ENCODE measurements at regions not wholly inside any gene's neighbourhood (a gene's known extent, or its start where the extent isn't known, plus 50 kb on each side); places are given as distances from the start of the nearest gene placed in this dataset.

DNA sequence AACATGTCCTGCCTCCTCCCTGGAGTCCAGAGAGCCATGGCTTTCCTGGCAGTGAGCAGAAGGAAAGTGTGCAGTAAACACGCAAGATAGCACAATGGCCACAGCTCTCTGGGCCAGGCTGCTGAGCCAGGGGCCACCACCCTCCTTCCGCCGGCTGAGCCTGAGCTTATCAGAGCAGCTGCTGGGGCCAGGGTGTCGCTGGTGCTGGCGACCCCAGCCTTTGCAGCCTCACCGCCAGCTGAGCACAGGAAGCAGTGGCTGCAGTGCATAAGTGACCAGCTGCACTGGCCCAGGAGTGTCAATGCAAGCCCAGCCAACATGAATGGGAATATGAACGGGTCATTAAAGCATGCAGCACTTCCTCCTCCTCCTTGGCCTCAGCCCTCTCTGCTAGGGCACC, 172.0 kb downstream of the ZFP36L2 start:
- no peak for DNase-seq (ENCODE audit: low spot score)

DNA sequence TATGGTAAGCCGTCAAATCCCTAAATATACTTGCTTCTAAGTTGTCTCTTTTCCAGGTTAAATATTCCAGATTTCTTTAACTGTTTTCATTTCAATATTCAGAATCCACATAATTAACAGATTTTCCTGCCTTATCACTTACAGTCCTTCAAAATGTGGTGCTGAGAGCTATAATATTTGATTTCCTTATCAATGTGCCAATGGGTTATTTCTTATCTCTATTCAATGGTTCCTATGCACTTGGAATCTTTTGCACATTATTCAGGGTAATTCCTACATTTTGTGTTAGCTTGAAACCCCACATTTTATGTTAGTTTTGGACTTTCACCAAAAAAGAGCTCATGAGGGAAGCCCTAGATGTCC, 173.5 kb downstream of the ZFP36L2 start:
- DNase-seq (ENCODE audit: low spot score): no peak

DNA sequence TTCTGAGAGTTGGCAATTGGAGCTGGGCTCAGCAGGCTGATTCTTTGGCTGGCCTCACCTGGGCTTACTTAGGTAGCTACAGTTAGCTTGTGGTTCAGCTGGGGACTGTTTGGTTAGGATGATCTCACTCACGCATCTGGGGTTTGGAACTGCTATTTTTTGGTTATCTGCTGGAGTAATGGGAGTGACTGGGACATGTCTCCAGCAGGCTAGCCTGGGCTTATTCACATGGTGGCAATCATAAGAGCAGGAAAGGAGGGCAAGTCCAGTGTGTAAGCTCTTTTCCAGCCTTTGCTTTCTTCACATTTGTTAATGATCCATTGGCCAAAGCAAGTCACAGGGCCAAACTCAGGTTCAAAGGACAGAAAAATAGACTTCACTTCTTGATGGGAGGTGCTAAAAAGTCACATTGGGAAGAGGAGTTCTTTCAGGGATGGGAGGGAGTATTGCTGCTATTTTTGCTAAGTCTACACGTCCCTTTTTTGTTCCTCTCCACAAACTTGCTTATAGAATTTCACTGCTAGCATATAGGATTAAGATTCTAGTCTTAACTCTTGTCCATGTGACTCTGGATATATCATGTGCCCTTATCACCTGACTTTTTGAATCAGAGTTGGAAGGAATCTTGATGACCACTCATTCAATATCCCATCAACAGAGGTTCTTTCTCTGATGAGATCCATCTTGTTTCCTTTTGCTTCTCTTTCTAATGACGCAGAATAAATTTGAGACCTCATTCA, 174.0 kb downstream of the ZFP36L2 start:
- DNase-seq (ENCODE audit: low spot score): no peak

DNA sequence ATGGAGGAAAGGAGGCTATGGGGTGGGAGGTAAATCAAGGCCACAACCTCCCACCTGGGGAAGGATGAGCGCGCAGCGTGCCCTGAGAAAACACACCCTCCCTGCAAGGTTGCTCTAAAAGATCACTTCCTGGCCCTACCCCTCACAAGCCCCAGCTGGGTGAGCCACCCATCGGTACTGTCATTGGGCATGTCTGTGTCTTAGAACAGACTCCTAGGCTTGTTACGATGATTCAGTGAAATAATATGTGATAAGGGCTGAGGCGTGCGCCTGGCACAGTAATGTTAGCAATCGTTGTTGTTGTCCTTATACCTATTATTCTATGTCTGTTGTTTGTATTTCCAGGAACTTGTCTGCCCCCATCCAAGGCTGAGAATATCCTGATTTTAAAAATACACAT, 175.1 kb downstream of the ZFP36L2 start:
- DNase-seq (ENCODE audit: low spot score): no peak

DNA sequence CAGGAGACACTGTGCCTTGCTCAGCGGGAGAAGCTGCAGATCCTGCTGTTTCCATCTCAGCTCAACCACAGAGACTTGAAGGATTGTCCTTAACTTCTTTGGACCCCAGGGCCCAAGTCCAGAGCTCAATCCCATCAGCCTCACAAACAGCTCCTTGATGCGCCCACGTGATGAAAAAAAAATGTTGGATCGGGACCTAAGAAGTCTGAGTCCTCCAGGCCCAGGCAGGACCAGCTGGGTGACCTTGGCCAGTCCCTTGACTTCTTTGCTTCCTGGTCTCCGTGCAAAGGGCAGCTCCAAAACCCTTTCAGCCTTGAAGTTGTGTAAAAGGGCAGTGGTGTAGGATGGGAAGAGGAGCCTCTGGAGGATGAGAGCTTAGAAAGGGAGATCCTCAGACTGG, 175.5 kb downstream of the ZFP36L2 start:
- DNase-seq (ENCODE audit: low spot score): no peak

DNA sequence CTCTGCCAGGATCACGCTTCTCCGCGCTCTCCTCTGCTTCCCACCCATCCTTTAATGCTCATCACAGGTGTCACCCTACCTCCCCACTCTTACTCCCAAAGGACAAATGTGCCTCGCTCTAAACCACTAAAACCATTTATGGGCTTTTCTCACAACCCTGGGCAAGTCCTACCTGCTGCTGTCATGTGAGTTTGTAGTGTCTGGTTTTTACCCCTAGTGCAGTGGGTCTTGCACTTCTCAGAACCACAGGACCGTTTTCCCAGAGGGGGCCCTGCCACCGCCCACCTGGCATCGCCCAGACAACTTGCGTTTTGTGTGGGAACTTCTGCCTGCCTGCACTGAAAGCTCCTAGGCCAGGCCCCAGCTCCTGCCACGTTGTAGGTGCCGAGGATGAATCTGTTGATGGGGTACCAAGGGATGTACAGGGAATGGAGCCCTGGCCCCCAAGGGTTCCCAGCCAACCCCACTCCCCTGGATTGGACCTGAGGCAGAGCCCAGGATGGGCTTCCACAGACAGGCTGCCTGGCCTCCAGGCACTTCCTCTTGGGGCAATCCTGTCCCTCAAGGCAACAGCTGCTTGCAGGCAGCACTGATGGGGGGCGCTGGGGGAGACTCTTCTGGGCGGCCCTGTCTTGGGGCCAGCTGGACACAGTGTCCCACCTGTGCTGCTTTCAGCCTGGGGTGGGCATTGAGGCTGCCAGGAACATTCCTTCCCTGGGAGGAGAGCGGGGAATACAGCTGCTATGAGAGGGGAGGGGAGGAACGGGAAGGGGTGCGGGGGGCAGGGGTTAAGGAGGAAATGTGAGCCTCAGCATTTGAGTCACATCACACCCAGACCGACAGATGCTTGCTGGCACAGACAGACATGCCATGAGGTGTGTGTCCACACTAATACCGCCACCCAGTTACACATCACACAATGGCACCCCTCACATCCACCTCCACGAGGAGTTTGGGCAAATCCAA, 176.3 kb downstream of the ZFP36L2 start:
- DNase-seq (ENCODE audit: low spot score): no peak

DNA sequence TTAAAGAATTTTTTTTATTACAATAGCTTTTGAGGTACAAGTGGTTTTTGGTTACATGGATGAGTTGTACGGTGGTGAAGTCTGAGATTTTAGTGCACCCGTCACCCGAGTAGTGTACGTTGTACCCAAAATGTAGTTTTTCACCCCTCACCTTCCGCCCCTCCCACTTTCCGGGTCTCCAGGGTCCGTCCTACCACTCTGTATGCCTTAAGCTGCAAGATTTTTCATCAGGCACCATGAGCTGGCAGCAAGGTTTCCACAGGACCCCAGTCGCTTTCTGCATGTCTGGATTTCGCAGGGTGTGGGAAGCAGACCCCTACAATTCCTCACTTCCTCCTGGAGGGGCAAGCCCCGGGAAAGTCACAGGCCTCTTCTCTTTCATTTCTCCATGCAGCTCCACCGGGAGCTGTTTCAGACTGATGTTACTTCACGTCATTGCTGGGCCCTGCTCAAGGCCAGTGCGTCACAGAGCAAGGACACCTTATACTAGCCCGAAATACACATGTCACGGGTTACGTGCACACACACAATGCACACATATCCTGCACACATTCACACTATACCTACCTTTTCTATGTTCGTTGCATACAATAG, 179.1 kb downstream of the ZFP36L2 start:
- DNase-seq (ENCODE audit: low spot score): no peak

DNA sequence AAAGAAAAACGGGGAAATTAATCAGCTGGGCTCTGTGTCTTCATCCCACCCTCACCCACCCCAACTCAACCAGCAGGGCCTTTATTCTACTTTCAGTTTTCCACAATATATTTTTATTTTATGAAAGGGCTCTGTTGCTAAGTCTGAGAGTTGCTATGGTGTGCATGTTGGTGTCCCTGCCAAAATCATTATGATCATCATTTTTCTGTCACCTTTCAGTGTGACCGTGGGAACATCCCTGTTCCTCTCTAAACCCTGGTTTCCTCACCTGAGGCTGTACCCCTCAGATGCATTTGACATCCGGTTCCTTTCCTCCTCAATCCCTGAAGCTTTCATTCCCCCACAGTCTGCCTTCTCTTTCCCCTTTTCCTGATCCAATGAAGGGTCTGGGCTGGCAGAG, 180.5 kb downstream of the ZFP36L2 start:
- DNase-seq (ENCODE audit: low spot score): no peak

DNA sequence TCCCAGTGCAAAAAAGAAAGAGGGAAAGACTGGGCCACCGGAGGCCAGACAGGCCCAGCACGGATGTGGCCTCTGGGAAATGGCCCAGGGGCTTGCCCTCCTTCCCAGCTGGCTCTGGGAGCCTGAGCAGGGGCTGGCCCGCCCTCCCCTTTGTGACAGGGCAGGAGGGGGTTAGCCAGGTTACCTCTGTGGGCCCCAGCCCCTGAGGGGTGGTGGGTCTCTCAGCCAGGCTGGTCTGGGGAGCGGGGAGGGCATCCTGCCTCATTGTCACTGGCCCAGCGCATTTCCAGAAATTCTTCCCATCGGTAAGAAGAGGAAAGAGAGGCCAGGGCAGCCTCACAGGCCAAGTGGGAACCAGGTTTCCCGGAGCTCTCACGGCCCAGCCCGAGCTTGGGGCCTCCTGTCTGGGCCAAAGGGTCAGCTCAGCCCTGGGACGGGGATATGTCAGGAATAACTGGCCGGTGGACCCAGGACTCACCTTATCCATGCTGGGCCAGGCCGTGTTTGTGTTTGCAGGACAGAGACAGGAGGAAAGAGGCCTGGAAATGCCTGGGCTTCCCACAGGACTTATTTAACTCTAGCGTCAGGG, 182.2 kb downstream of the ZFP36L2 start:
- no peak for DNase-seq (ENCODE audit: low spot score)

DNA sequence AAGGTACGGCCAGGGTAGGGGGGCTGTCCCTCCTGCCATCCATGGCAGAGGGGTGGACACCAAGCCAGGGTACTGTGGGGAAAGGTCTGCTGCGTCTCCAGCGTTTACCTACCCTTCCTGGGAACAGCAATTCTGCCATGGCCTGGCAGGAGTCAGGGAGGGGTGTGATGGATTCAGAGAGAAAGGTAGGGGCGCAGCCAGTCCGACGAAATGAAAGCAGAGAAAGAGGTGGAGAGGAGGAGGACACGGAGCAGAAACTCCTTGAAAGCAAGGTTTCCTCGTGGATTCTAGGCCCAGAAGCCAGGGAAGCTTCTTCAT, 182.9 kb downstream of the ZFP36L2 start:
- no peak for DNase-seq (ENCODE audit: low spot score)

DNA sequence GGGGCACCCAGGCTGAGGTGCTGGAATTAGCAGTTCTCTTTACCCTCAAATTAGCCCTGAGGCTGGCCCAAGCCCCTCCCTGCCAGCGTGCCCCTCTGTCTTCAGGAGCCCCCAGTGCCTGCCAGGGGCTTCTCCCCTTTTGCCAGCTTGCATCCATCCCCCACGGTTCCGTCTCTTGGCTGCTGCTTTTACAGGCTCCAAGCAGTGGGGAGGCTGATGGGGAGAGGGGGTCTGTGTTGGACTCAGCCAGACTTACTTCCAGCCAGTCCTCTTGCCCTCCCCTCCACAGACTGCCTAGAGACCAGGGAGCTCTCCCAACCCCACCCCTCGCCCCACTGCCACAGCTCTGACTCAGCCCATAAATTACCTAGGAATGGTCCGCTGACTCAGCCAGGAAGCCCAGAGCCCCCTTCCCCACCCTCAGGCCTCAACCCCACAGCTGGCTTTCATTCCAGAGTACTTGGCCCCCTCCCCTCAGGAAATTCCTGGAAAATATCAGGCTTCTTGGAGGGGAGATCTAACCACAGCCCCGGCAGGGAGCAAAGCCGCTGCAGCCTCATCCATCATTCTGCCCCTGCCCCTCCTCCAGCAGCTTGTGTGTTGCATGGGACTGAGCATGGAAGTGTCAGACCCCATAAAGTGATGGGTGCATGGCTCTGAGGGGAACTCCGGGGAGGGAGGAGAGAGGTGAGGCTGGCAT, 184.6 kb downstream of the ZFP36L2 start:
- no peak for DNase-seq (ENCODE audit: low spot score)

DNA sequence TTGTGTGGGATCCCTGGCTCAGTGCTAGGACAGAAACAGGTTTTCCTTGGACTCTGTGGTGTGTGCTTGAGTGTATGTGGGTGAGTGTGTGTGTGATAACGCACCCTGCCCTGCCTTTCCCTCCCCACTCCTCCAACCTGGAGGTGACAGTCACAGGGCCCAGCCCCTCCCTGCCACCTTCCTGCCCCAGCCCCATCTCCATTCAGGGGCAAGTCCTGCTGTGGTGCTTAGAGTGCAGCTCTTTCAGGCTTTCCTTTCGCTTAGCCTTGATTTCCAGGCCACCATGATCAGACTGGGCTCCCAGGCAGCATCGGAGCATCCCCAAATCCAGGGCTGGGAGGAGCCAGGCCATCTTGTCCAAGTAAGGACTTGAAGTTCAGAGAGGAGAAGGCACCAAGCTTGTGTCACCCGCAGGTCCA, 185.2 kb downstream of the ZFP36L2 start:
- no peak for DNase-seq (ENCODE audit: low spot score)

DNA sequence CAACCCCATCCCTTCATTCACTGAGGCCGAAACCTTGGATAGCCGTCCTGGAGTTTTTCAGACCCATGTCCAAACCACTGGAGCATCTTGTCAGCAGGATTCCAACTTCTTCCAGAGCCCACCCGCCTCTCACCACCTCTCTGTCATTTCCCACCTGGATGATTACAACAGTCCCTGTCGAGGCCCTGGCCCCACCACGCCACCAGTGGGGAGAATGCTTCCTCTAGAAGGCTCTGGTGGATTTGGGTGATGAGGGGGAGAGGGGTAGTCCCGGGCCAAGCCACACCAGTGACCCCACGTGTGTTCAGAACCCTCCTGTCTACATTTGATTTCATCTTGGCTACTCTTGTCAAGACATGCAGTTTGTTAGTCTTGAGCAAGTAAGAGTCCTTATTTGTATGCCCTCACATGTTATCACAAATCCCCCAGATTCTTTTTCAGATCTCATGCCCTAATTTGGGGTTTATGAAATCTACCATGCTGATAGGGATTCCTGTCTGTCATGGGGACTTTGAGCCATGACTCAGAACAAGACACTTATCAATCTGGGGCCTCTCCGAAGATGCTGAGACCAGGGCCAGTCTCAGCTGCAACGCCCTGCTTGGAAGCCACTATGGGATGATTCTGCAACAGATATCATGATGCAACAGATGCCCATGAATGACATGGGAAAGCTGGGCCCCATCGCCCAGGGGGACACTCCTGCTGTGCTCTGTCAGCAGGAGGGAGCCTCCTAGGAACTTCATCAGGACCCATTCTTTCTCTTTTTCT, 186.1 kb downstream of the ZFP36L2 start:
- DNase-seq (ENCODE audit: low spot score): no peak

DNA sequence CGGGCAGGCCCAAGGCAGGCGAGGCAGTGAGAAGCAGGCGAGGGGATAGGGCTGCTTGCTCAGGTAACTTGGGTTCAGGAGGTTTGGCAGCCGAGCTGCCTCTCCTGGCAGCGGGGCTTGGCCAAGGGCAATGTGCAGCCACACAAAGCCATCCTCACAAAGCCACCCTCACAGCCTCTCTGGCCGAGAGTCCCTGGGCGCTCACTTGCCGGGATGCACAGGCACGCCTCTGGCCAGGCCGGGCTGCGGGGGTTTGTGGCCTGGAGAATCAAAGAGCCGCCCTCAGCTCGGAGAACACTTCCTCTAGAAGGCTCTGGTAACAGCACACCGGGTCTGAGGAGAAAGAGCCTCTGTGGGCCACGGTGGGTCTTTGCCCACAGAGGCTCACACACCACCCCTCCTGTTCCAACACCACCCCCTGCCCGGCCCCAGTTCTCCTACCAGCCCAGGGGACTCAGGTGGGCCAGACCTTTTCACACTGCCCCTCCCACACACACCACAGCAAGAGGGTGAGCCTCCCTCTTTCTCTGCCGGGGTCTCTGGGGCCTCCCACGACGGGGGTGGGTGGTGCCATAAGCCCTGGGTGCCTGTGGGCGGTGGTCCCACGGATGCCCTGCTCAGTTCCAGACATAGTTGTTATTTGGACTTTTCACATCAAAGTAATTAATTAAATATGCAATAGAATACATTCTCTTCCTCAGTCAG, 186.9 kb downstream of the ZFP36L2 start:
- DNase-seq (ENCODE audit: low spot score): no peak

DNA sequence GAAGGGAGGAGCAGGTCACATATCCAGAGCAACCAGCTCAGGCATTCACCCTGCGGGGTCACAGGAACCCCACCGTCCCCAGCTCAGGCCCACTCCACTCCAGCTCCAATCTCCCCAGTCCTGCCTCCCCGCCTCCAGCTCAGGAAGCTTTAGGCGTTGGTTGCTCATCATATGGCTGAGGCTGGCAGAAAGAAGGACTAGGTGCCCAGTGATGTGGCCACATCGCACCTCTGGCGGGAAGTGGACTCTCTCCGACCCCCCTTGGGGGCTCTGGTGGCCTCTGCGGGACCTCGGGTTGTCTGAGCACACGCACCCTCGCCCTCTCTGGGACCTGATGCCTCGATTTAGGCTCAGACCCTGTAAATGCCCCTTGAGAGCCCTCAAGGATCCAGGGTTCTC, 187.7 kb downstream of the ZFP36L2 start:
- no peak for DNase-seq (ENCODE audit: low spot score)

DNA sequence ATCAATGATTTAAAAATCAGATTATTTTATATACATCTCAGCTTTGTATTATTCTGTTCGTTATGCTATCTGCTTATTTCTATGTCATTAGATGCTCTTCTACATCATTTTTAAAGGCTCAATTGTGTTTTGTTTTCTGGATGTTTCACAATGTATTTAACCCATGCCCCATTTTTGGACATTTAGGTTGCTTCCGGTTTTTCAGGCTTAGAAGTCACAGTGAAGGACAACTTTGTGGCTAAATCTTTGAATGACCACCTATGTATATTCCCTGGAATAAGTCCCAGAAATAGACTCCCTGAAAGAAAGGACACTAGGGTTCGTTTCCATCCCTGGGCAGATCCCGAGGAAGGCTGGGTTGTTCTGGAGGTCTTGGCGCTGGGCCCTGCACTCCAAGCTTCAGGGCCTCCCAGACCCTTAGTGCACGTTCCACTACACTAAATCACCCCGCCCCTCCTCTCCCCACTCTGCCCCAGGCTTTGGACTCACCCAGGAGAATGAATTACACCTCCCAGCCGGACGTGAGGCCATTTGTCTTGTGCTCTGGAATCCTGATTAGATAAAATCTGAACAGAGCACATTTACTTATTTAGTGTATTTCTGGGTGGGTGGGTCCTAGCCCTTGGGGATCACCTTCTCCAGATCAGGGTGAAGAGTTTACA, 188.2 kb downstream of the ZFP36L2 start:
- DNase-seq (ENCODE audit: low spot score): no peak

DNA sequence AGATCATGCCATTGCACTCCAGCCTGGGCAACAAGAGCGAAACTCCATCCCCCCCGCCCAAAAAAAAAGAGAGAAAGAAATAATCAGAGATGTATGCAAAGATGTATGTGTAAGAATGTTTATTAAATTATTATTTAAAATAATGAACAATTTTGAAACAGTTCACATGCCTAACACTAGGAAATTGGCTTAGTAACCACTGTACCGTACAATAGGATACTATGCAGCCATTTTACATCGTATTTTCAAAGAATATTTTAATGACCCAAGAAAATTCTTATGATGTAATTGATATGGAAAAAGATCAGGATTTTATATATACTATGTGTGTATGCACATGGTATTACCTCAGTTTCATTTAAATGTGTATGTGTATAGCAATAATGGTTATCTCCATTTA, 190.5 kb downstream of the ZFP36L2 start:
- no peak for DNase-seq (ENCODE audit: low spot score)

DNA sequence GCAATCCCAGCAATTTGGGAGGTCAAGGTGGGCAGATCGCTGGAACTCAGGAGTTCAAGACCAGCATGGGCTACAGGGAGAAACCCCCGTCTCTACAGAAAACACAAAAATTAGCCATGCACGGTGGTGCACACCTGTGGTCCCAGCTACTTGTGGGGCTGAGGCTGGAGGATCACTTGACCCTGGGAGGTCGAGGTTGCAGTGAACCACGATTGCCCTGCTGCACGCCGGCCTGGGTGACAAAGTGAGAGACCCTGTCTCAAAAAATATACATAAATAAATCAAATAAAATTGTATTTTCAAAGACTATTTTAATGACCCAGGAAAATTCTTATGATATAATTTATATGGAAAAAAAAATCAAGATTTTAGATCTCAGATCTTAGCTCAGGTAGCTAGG, 191.5 kb downstream of the ZFP36L2 start:
- DNase-seq (ENCODE audit: low spot score): no peak

DNA sequence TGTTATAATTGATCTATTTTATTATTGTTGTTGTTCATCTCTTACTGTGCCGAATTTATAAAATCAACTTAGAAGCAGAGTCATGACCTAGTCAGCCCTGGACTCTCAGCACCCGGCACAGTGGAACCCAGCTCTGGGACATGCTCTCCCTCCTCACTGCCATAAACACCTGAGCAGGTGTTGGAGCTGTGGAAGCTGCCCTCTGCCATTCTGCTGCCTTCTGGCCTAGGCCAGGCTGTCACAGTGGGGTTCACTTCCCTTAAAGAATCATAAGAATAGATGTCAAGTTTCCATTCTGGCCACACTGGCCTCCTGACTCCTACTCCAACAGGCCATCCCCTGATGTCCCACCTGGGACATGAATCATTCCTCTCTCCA, 192.2 kb downstream of the ZFP36L2 start:
- no peak for DNase-seq (ENCODE audit: low spot score)
